Suppressor macrophage (primary cell): ENCODE measurements at regions not wholly inside any gene's neighbourhood (a gene's known extent, or its start where the extent isn't known, plus 50 kb on each side); places are given as distances from the start of the nearest gene placed in this dataset.
"Not testable (repeated sequence)": the region's sequence is repeated elsewhere in the genome, so short reads cannot be mapped to it uniquely, and the experiment has no call there.

Experiments
- DNase-seq, 4 experiments: peaks; one replicate each; pipeline ENCODE4 v3.0.0-alpha.2; 2020 to 2022

- no peak for DNase-seq
Measured at GRCh38 chr3:63719796-63720445, 67.4 kb downstream of the SNTN start.

GRCh38 chr3:63720951-63721350 lies 68.5 kb downstream of the SNTN start:
- DNase-seq, result not testable (repeated sequence)

GRCh38 chr3:63724987-63725386 lies 72.5 kb downstream of the SNTN start:
- DNase-seq, result no peak

GRCh38 chr3:63726656-63727055 lies 74.2 kb downstream of the SNTN start:
- no peak for DNase-seq

GRCh38 chr3:63727233-63727632 lies 74.8 kb downstream of the SNTN start:
- DNase-seq, result no peak

- no peak for DNase-seq
Measured at GRCh38 chr3:63731866-63732265, 79.4 kb downstream of the SNTN start.

GRCh38 chr3:63733278-63733677 lies 80.8 kb downstream of the SNTN start:
- not testable (repeated sequence) for DNase-seq

GRCh38 chr3:63734632-63735031 lies 82.2 kb downstream of the SNTN start:
- DNase-seq, result not testable (repeated sequence)

- DNase-seq, result not testable (repeated sequence)
Measured at GRCh38 chr3:63736757-63737156, 82.3 kb upstream of the C3orf49 start.

- DNase-seq, result not testable (repeated sequence)
Measured at GRCh38 chr3:63738577-63738976, 80.5 kb upstream of the C3orf49 start.

- no peak for DNase-seq
Measured at GRCh38 chr3:63739474-63739873, 79.6 kb upstream of the C3orf49 start.

GRCh38 chr3:63740116-63740515 lies 79.0 kb upstream of the C3orf49 start:
- no peak for DNase-seq

- DNase-seq, result not testable (repeated sequence)
Measured at GRCh38 chr3:63744693-63745092, 74.4 kb upstream of the C3orf49 start.

GRCh38 chr3:63745757-63746156 lies 73.3 kb upstream of the C3orf49 start:
- DNase-seq, result no peak

GRCh38 chr3:63746211-63746610 lies 72.9 kb upstream of the C3orf49 start:
- no peak for DNase-seq

- DNase-seq, result no peak
Measured at GRCh38 chr3:63751459-63751858, 67.6 kb upstream of the C3orf49 start.

- DNase-seq, result peak in 1 of 4 experiments; percentile 3
Measured at GRCh38 chr3:63753567-63753966, 65.5 kb upstream of the C3orf49 start.

GRCh38 chr3:63753995-63754394 lies 65.1 kb upstream of the C3orf49 start:
- no peak for DNase-seq

- DNase-seq, result no peak
Measured at GRCh38 chr3:63762180-63762579, 56.9 kb upstream of the C3orf49 start.

- no peak for DNase-seq
Measured at GRCh38 chr3:63762934-63763550, 56.1 kb upstream of the C3orf49 start.

- no peak for DNase-seq
Measured at GRCh38 chr3:63764511-63764910, 54.6 kb upstream of the C3orf49 start.

- DNase-seq, result no peak
Measured at GRCh38 chr3:63766261-63766660, 52.8 kb upstream of the C3orf49 start.

- no peak for DNase-seq
Measured at GRCh38 chr3:63768386-63768785, 50.7 kb upstream of the C3orf49 start.

- DNase-seq, result no peak
Measured at GRCh38 chr3:63768888-63769287, 50.2 kb upstream of the C3orf49 start.
